K562 (cell line): ENCODE measurements at regions not wholly inside any gene's neighbourhood (a gene's known extent, or its start where the extent isn't known, plus 50 kb on each side); places are given as distances from the start of the nearest gene placed in this dataset.

ENCODE experiments used
- ATAC-seq: fragments of 200-7000 bp; cut with Tn5 transposase; 3 replicates; pipeline ENCODE4 v1.9.1; 2020; ENCODE audit warnings: moderate library complexity
- BruUV-seq: library from RNA; stranded (reverse); fragments of 400-500 nt; replicated peaks from 2 replicates; lab custom pipeline; 2021; lab: Mats Ljungman, UMichigan
- CTCF ChIA-PET: fragments of 300-600 bp; formaldehyde crosslinking; extraction: SDS; loops from one replicate; lab custom pipeline; 2021; ENCODE audit warnings: low intra/inter-chr PET ratio; lab: Yijun Ruan, JAX
- POLR2A ChIA-PET: fragments of 300-600, 350-650 bp; sonication (Branson Sonifier 250); formaldehyde crosslinking; extraction: SDS; loops from one replicate; lab custom pipeline; 2021; ENCODE audit warnings: antibody characterized with exemption, inconsistent platforms; lab: Yijun Ruan, JAX
- DNase-seq, 4 experiments: peaks; one replicate each; pipeline versions ENCODE4 v3.0.0 to v3.0.0-alpha.2; 2011 to 2018; ENCODE audit warnings: low spot score in 3 of 4, mixed read lengths in 3 of 4; ENCODE audit errors: extremely low read depth in 1 of 4
- FAIRE-seq: peaks from 2 replicates; lab custom pipeline; 2011; peaks lifted over from hg19 to GRCh38; lab: Jason Lieb, UNC
- H2AFZ ChIP-seq: 2 replicates; pipeline ENCODE4 v1.6.0; 2011; ENCODE audit warnings: low read depth, low read length, control low read depth, inconsistent platforms
- H3K27ac ChIP-seq: fragments of 200-600 bp; 3 replicates; pipeline ENCODE4 v1.8.0; 2011; ENCODE audit warnings: low read depth, mild to moderate bottlenecking, control low read depth, inconsistent platforms, low read length, moderate library complexity, mixed read lengths; ENCODE audit errors: extremely low read depth
- H3K27me3 ChIP-seq, 2 experiments: fragments of 300-600 bp in 1 of 2; 2 replicates in 1 of 2; 3 replicates in 1 of 2; pipeline versions ENCODE4 v1.6.0 to v1.8.0; 2011; ENCODE audit warnings: inconsistent platforms in 2 of 2, low read length in 2 of 2, mild to moderate bottlenecking in 1 of 2, mixed read lengths in 1 of 2, moderate library complexity in 1 of 2; ENCODE audit not compliant: control insufficient read depth in 2 of 2, insufficient read depth in 2 of 2
- H3K36me3 ChIP-seq: fragments of 300-600 bp; 3 replicates; pipeline ENCODE4 v1.8.0; 2011; ENCODE audit warnings: mild to moderate bottlenecking, low read length, inconsistent platforms; ENCODE audit not compliant: control insufficient read depth, insufficient read depth
- H3K4me1 ChIP-seq, 2 experiments: fragments of 200-600 bp in 1 of 2; replicated peaks in 1 of 2; 2 replicates in 1 of 2; 3 replicates in 1 of 2; pipeline versions ENCODE4 v1.5.1 to v1.8.0; 2011; ENCODE audit warnings: inconsistent platforms in 2 of 2, low read length in 2 of 2, mild to moderate bottlenecking in 1 of 2, mixed read lengths in 1 of 2, moderate library complexity in 1 of 2; ENCODE audit not compliant: control insufficient read depth in 2 of 2, insufficient read depth in 2 of 2
- H3K4me2 ChIP-seq: 2 replicates; pipeline ENCODE4 v1.6.1; 2011; ENCODE audit warnings: low read length, control low read depth, inconsistent platforms, mixed read lengths; ENCODE audit not compliant: insufficient read depth
- H3K4me3 ChIP-seq: fragments of 200-600 bp; sonication (generic), shearing (Covaris generic); 2 replicates; pipeline ENCODE4 v1.5.1; 2016; ENCODE audit warnings: control low read depth, inconsistent platforms
- H3K79me2 ChIP-seq: fragments of 200-600 bp; 3 replicates; pipeline ENCODE4 v1.8.0; 2011; ENCODE audit warnings: low read length, inconsistent platforms; ENCODE audit not compliant: control insufficient read depth, insufficient read depth
- H3K9ac ChIP-seq, 2 experiments: 2 replicates each; pipeline versions ENCODE4 v1.6.0 to v1.6.1; 2011; ENCODE audit warnings: low read depth in 2 of 2, low read length in 2 of 2, control low read depth in 1 of 2, inconsistent platforms in 1 of 2, mild to moderate bottlenecking in 1 of 2, mixed read lengths in 1 of 2; ENCODE audit not compliant: insufficient read depth in 1 of 2
- H3K9me1 ChIP-seq: one replicate; pipeline ENCODE4 v1.6.0; 2011; ENCODE audit warnings: inconsistent platforms, mild to moderate bottlenecking, low read length, moderate library complexity; ENCODE audit not compliant: control insufficient read depth, insufficient read depth
- H3K9me3 ChIP-seq: replicated peaks from 2 replicates; pipeline ENCODE4 v1.5.1; 2011; ENCODE audit warnings: low read depth, low read length, inconsistent platforms; ENCODE audit not compliant: control insufficient read depth, insufficient read depth
- H4K20me1 ChIP-seq: replicated peaks from 2 replicates; pipeline ENCODE4 v1.6.1; 2011; ENCODE audit warnings: low read length, inconsistent platforms, mixed read lengths; ENCODE audit not compliant: control insufficient read depth, insufficient read depth
- KAT7 ChIP-seq: sonication (generic); formaldehyde crosslinking; IDR thresholded peaks from 2 replicates; pipeline ENCODE4 v1.8.0; 2022; ENCODE audit warnings: missing genetic modification reagents, mild to moderate bottlenecking, borderline replicate concordance
- MTA2 ChIP-seq: fragments of 450-650 bp; IDR thresholded peaks from 2 replicates; pipeline ENCODE4 v1.6.1; 2016; ENCODE audit warnings: low read depth
- NONO ChIP-seq, 2 experiments: fragments of 200-400 bp in 1 of 2; fragments of 450-650 bp in 1 of 2; formaldehyde crosslinking in 1 of 2; IDR thresholded peaks; 2 replicates each; pipeline ENCODE4 v1.6.1; 2017; ENCODE audit warnings: low read depth in 2 of 2, mild to moderate bottlenecking in 2 of 2, moderate library complexity in 2 of 2, low read length in 1 of 2
- SMAD3 ChIP-seq: fragments of 450-650 bp; formaldehyde crosslinking; conservative IDR thresholded peaks from 2 replicates; pipeline ENCODE4 v1.4.0; 2020; ENCODE audit warnings: mild to moderate bottlenecking
- TBL1XR1 ChIP-seq, 2 experiments: IDR thresholded peaks; 2 replicates each; pipeline ENCODE4 v1.6.1; 2012; ENCODE audit warnings: improper control_type of control experiment in 2 of 2, low read length in 2 of 2, mild to moderate bottlenecking in 1 of 2
- in situ Hi-C: fragments of 300-500 bp; cut with MboI; formaldehyde crosslinking; loops from 4 replicates; pipeline ENCODE4 v1.15.0; 2018; ENCODE audit warnings: inconsistent platforms, mixed read lengths
- intact Hi-C: fragments of 100-400 bp; cut with micrococcal nuclease; formaldehyde crosslinking; loops from 2 replicates; pipeline ENCODE4 v1.14.2; 2022
- TF ChIP-seq, protein P1 (sequence below), 2 experiments: fragments of 200-800 bp in 1 of 2; sonication (Bioruptor generic) in 1 of 2; sonication (generic) in 1 of 2; formaldehyde crosslinking in 1 of 2; IDR thresholded peaks in 1 of 2; conservative IDR thresholded peaks in 1 of 2; 2 replicates each; pipeline versions ENCODE4 v1.5.0 to v1.6.1; 2016 to 2020; ENCODE audit warnings: missing compliant biosample characterization in 1 of 2, missing genetic modification characterization in 1 of 2, missing genetic modification reagents in 1 of 2
- TF ChIP-seq, protein P2 (sequence below): fragments of 250-450 bp; sonication (Bioruptor Pico); IDR thresholded peaks from 2 replicates; pipeline ENCODE4 v1.4.0; 2020; ENCODE audit warnings: mild to moderate bottlenecking, moderate library complexity
- TF ChIP-seq, protein P3 (sequence below): fragments of 200-800 bp; sonication (Bioruptor generic); IDR thresholded peaks from 2 replicates; pipeline ENCODE4 v1.6.1; 2017; ENCODE audit warnings: missing genetic modification characterization, missing compliant biosample characterization

DNA sequence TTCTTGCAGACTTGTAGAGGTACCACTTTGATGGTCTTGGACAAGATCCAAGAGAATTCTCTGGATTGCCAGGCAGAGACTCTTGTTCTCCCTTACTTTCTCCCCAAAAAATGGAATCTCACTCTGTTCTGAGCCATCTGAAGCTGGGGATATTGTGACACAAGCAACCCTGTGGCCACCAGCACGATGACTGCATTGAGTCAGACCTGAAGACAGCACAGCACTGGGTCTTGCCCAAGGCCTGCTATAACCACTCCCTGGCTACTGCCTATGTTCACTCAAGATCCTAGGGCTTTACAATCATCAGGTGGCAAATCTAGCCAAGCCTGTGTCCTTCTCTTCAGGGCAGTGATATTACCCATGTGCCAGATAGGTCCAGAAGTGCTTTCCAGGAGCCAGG lies 202.5 kb upstream of the SERP2 start (continued):
- TF ChIP-seq SMAD3 (CRISPR knock-in tag), result no peak

DNA sequence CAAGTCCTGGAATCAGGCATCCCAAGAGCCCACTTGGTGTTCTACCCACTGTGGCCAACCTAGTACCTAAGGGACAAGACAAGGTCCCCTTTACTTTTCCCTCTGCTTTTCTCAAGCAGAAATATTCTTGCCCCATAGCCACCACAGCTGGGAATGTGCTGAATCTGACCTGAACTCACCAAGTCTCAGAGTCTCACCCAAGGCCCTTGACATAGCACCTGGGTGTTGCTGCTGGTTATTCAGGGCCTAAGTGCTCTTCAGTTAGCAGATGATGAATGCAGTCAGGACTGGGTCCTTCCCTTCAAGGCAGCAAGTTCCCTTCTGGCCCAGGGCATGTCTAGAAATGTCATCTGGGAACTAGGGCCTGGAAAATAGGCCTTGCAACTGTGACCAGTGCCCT lies 201.8 kb upstream of the SERP2 start:
- in situ Hi-C loops, result no loop called here
- no peaks in the 10 kb centered on the region for H3K79me2 ChIP-seq
- no peak overlapping the region for H3K27ac ChIP-seq
- H3K36me3 ChIP-seq, result no peaks in the 10 kb centered on the region
- no peaks in the 10 kb centered on the region for H3K9me1 ChIP-seq
- H2AFZ ChIP-seq, result no peak overlapping the region
- FAIRE-seq (no peak), DNase-seq (no peak), ATAC-seq (no peak)
- no TSS peak for BruUV-seq
- H3K4me3 ChIP-seq, result no peak overlapping the region
- H3K4me2 ChIP-seq, result no peak overlapping the region
- ChIA-PET POLR2A (interaction anchor here (1.6 kb wide), 1 partner anchor 21 kb away, joined by 3 read pairs; no protein-coding TSS in a partner anchor), CTCF (no interaction called here)
- H3K4me1 ChIP-seq, result no peaks in the 10 kb centered on the region; a peak in 2 of 5 replicates
- intact Hi-C loops, result no loop called here
- H3K27me3 ChIP-seq, result no peaks in the 10 kb centered on the region
- no peaks in the 10 kb centered on the region for H4K20me1 ChIP-seq
- no peak overlapping the region for H3K9ac ChIP-seq
- H3K9me3 ChIP-seq, result no peaks in the 10 kb centered on the region
- no peak for TF ChIP-seq KAT7 (CRISPR knock-in tag)
- TF ChIP-seq, protein P1, sequence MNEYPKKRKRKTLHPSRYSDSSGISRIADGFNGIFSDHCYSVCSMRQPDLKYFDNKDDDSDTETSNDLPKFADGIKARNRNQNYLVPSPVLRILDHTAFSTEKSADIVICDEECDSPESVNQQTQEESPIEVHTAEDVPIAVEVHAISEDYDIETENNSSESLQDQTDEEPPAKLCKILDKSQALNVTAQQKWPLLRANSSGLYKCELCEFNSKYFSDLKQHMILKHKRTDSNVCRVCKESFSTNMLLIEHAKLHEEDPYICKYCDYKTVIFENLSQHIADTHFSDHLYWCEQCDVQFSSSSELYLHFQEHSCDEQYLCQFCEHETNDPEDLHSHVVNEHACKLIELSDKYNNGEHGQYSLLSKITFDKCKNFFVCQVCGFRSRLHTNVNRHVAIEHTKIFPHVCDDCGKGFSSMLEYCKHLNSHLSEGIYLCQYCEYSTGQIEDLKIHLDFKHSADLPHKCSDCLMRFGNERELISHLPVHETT (CRISPR knock-in tag; conservative IDR thresholded peaks at IDR 0.05 in 1 of 2, IDR thresholded peaks at IDR 0.05 in 1 of 2), result no peak
- TF ChIP-seq, protein P2, sequence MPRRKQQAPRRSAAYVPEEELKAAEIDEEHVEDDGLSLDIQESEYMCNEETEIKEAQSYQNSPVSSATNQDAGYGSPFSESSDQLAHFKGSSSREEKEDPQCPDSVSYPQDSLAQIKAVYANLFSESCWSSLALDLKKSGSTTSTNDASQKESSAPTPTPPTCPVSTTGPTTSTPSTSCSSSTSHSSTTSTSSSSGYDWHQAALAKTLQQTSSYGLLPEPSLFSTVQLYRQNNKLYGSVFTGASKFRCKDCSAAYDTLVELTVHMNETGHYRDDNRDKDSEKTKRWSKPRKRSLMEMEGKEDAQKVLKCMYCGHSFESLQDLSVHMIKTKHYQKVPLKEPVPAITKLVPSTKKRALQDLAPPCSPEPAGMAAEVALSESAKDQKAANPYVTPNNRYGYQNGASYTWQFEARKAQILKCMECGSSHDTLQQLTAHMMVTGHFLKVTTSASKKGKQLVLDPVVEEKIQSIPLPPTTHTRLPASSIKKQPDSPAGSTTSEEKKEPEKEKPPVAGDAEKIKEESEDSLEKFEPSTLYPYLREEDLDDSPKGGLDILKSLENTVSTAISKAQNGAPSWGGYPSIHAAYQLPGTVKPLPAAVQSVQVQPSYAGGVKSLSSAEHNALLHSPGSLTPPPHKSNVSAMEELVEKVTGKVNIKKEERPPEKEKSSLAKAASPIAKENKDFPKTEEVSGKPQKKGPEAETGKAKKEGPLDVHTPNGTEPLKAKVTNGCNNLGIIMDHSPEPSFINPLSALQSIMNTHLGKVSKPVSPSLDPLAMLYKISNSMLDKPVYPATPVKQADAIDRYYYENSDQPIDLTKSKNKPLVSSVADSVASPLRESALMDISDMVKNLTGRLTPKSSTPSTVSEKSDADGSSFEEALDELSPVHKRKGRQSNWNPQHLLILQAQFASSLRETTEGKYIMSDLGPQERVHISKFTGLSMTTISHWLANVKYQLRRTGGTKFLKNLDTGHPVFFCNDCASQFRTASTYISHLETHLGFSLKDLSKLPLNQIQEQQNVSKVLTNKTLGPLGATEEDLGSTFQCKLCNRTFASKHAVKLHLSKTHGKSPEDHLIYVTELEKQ (CRISPR knock-in tag), result no peak
- TF ChIP-seq, protein P3, sequence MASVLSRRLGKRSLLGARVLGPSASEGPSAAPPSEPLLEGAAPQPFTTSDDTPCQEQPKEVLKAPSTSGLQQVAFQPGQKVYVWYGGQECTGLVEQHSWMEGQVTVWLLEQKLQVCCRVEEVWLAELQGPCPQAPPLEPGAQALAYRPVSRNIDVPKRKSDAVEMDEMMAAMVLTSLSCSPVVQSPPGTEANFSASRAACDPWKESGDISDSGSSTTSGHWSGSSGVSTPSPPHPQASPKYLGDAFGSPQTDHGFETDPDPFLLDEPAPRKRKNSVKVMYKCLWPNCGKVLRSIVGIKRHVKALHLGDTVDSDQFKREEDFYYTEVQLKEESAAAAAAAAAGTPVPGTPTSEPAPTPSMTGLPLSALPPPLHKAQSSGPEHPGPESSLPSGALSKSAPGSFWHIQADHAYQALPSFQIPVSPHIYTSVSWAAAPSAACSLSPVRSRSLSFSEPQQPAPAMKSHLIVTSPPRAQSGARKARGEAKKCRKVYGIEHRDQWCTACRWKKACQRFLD (CRISPR knock-in tag), result no peak
- no peak for TF ChIP-seq TBL1XR1 (IDR thresholded peaks at IDR 0.05; ENCODE audit: low read length in 2 of 2)
- no peak for TF ChIP-seq MTA2
- TF ChIP-seq NONO (IDR thresholded peaks at IDR 0.05; ENCODE audit: low read depth in 2 of 2, low read length in 1 of 2), result no peak
